IPS-NIHi7 (cell line): ENCODE measurements at regions not wholly inside any gene's neighbourhood (a gene's known extent, or its start where the extent isn't known, plus 50 kb on each side); places are given as distances from the start of the nearest gene placed in this dataset.

Source experiments
- DNase-seq: peaks from one replicate; pipeline ENCODE4 v3.0.0; 2012; ENCODE audit warnings: mixed read lengths; ENCODE audit errors: extremely low spot score

DNA sequence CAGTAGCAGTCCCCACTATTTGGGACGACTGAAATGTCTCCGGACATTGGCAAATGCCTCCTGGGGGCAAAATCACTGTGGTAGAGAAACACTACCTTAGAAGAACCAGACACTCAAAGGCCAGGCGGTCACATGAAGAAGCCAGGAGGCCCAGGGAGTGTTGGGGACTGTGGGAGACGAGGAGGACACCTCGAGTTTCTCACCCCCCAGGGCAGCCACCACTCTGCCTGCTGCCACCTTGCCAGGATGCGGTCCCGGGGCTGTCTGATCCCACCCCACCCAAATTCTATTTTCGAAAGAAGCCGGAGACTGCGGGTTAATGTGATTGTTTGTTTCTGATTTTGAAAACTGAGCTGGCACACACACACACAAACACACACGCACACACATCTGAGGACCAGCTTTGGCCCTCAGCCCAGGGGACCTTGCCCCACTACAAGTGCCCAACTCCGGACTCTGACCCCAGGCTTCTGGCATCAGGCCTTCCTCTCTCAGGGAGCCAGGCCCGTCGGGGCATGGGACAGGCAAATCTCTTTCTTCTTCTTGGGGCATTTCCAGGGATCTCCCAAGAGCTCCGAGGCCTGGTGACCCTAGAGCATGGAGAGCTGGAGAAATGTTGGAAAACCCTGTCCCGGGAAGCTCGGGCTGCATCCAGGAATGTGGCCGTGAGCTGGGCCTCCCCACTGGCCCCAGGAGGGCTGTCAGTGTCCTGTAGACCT is 187.5 kb upstream of the PMEPA1 start:
- DNase-seq, result no peak

DNA sequence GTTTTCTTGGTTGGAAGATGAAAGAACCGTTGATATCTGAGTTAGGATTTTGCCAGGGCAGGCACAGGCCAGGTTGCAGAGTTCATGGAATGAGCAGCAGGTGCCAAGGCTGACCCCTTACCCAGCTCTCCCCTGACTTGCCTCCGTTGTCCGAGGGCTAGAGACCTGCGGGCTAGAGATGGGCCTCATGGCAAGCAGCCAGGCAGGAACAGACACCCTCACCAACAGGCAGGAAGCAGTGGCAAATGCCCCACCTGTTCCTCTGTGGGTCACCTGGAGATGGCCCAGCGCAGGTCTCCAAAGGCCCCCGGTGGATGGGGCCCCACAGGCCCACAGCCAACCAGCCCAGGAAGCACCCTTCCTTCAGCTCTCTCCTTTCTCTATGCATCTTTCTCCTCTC is 186.7 kb upstream of the PMEPA1 start:
- DNase-seq, result no peak

DNA sequence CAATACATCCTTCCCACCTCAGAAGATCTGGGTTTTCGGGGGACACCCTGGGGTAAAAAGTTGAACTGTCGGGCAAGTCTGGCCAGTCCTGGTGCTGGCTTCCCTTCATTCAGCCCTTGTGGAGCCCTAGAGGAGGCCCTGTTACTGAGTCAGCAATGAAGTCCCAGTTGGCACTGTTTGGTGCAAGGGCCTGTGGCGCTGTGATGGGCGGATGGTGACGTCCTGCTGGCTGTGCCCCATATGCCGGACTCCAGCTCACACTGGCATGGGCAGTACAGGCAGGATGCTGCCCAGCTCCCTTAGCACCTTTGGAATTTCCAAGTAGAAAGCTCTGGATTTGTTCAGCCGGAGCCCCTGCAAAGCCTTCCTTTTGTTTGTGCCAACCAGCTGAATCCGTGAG is 186.2 kb upstream of the PMEPA1 start:
- no peak for DNase-seq

DNA sequence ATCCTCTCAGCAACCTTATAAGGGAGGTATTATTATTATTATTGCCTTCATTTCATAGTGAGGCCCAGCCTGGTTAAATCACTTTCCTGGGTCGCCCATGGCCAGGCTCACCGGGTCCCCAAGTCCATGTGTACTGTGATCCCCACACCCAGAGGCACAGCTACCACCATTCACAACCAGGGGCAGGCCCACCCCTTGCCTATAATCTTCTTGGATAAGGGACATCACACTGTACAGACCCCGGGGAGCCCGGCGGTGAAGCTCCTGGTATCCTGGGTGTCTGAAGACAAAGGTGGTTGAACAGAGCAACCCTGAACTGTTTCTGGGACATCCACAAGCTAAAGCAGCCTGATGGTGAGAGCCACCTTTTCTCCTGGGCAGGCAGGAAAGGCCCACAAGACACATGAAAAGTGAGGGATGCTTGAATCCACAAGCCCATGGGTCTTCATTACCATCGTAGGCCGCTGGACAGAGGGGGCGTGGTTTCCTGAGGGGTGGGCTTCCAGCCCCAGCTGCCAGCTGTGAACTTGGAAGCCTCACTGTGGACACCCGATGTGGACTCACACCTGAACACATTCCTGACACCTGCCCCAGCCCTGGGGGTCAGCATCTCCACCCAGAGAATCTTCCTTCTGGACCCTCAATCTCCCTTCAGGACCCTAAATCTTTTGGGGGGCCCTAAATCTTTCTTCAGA is 185.5 kb upstream of the PMEPA1 start:
- DNase-seq, result no peak

DNA sequence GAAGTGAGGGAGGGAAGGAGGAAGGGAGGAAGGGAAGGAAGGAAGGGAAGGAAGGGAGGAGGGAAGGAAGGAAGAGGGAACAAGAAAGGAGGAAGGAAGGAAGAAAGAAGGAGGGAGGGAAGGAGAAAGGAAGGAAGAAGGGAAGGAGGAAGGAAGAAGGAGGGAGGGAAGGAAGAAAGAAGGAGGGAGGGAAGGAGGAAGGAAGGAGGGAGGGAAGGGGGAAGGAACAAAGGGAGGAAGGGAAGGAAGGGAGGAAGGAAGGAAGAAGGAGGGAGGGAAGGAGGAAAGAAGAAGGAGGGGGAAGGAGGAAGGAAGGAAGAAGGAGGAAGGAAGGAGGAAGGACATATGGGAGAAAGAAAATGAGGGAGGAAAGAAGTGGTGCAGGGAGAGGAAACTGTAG is 184.7 kb upstream of the PMEPA1 start:
- no peak for DNase-seq

DNA sequence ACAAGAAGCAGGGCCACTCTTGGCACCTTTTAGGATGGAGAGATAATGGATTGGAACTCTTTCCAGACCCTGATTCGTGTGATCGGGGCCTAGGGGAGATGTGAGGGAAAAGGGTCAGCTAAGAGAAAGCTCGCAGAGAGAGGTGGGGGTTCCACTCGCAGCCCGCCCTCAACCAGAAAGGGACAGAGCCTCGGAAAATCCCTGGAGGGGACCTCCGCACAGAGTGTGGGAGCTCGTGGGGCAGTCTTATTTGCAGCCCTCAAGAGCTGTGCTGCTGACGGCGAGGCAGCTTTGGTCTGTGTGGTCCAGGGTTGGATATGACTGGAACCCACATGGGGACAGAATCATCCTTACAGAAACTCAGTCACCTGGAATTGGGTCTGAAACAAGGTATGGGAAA is 184.3 kb upstream of the PMEPA1 start:
- DNase-seq, result no peak

DNA sequence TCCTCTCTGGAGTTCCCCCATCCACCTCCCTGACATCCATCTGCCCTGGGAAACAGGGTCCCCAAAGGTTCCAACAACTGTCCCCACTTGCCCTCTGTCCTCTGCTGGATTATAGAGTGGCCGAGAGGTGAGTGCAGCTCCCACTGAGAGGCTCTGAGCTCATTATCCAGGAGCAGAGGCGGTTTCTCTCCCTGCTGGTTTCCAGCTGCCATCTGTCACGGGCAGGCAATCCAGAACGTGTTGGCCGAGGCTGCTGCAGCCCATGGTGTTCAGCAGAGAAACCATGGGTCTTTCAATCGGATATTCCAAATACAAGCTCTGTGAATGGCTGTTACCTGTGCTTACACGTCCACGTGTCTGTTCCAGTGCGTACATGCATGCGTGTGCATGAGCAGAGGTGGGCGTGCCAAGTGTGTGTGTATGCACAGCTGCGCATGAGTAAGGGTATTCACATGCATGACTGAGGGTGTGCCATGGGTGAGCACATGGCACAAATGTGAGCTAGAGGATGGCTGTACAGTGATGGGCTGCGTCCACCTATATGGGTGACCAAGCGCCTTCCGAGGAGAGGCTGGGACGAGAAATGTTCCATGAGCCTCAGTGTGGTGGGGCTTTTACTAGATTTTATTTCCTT is 183.7 kb upstream of the PMEPA1 start:
- no peak for DNase-seq

DNA sequence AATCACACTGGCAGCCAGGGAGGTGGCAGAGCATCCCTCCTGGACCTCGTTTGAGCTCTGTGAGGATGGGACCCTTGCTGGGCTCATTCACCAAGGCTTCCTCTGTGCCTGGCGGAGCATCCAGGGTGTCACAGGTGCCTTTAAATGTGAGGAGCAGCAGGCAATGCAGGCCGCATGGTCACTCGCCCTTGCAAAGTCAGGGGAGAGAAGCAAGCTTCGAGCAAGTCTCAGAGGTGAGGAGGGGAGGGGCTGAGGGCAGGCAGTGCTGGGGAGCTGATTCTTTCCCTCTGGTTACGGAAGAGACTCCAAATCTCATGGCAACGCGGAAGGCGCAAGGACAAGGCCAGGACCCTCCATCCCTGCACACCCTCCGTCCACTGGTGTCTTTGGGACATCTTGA is 182.7 kb upstream of the PMEPA1 start:
- no peak for DNase-seq

DNA sequence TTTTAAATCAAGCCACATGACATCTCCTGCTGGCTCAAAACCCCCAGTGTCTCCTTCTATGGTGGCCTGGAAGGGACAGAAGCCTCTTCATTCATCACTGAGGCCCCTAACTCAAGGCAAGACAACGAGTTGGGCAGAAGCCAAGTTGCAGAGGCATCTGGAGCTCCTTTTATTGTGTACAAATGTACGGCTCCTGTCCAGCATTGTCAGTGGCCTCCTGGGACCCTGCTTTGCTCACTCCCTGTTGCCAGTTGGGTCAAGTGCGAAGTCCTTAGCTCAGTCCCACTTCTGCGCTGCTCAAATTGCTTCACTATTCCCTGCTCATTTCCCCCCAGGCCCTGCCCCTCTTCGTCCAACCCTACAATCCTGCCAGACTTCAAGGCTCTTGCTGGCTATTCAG is 181.2 kb upstream of the PMEPA1 start:
- no peak for DNase-seq

DNA sequence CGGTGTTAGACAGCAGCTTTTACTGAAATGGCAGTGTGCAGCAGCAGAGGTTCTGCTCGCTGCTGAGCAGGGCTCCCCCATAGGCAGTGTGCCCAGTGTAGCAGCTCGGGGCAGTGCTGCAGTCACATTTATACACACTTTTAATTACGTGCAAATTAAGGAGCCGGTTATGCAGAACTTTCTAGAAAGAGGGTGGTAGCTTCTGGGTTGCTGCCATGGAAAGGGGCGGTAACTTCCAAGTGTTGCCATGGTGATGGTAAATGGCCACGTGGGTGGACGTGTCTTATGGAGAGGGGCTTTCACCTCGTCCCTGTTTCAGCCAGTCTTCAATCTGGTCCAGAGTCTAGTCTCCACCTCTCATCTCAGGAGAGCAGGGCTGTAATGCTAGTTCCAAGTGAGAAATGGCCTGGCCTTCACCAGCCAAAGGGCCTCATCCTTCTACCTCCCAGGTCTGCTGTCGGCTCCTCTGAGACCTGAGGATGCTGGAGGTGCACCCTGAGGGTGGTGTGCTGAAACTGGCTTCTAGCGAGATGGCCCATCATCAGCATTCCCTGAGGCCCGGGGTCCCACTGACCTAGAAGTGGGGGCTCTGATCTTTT is 180.5 kb upstream of the PMEPA1 start:
- DNase-seq, result no peak

DNA sequence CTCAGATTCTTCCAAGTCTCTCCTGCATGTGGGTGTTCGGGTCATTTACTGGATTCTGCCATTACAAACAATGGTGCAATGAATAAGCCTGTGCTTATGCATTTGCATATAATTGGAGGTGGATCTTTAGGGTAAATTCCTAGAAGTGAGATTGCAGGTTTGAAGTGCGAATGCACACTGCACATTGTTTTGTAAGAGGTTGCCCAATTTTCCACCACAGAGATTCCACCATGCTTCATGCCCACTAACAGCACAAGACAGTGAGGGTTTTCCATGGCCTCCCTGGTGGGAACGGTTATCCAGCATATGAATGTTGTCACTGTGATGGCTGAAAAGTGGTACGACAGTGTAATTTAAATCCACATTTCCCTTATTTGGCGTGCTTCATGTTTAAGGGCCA is 178.8 kb upstream of the PMEPA1 start:
- no peak for DNase-seq

DNA sequence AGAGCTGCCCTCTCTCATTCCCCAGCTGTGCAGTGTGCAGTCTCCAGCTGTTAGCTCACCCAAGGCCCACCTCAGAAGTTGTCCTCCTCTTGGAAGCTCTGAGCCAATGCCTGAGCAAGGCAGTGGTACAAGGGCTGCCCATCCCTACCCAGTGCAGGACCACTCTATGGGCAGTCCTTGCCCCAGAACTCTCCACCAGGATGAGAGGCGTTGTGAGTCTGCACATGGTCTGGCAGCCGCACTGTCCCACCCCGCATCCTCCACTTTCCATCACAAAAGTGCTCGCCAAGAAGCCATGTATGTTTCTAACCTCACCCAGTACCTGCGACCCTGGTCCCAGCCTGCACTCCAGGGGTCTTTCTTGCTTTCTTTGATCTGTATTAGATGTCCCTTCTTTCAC is 175.1 kb upstream of the PMEPA1 start:
- DNase-seq, result no peak

DNA sequence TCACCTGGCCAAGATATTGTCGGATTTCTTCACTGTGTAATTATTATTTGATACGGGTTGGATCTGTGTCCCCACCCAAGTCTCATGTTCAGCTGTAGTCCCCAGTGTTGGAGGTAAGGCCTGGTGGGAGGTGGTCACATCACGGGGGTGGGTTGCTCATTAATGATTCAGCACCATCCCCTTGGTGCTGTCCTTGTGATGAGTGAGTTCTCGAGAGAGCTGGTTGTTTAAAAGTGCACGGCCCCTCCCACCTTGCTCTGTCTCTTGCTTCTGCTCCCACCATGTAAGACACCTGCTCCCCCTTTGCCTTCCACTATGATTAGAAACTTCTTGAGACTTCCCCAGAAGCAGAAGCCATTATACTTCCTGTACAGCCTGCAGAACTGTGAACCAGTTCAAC is 173.9 kb upstream of the PMEPA1 start:
- no peak for DNase-seq

DNA sequence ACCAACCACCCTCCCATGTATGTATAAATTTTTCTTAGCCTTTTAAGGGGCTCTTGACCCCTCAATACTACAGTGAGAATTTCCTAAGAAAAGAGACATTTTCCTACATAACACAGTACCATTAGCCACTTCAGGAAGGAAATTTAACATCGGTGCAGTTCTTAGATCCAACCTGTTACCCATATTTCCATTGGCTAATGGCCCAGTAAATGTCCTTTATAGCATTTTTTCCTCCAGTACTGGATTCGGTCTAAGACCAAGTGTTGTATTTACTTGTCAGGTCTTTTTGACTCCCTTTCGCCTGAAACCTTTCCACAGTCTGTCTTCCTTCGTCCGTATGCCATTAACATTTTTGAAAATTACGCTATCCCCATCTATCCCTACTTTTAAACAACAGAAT is 173.4 kb upstream of the PMEPA1 start:
- no peak for DNase-seq

DNA sequence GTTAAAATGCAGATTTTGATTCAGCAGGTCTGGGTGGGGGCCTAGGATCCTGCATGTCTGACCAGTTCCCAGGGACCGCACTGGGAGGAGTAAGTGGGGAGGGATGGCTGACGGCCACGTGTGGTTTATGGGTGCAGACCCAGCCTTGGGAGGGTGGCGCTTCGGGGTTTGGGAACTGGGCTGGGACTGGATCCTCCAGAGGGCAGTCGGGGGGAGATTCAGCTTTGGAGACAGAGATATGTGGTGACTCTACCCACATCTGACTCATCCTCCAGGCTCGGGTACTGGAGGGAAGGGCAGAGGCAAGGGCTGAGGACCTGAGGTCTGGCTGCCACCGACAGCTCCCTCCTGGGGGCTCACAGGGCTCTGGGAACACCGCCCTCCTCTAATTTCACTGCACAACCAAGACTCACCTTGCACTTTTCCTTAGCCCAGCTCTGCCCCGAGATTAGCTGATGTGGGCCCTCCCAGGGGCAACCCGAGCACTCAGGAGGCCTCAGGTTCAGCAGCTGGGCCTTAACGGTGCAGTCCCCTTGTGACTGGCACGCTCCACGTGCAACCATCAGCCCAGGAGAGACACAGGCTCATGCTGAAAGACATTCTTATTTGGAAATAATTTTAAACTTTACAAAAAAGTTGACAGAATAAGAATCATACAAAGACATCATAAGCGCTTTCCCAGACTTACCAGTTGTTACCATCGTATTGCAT is 172.8 kb upstream of the PMEPA1 start:
- DNase-seq, result peak; percentile 37

DNA sequence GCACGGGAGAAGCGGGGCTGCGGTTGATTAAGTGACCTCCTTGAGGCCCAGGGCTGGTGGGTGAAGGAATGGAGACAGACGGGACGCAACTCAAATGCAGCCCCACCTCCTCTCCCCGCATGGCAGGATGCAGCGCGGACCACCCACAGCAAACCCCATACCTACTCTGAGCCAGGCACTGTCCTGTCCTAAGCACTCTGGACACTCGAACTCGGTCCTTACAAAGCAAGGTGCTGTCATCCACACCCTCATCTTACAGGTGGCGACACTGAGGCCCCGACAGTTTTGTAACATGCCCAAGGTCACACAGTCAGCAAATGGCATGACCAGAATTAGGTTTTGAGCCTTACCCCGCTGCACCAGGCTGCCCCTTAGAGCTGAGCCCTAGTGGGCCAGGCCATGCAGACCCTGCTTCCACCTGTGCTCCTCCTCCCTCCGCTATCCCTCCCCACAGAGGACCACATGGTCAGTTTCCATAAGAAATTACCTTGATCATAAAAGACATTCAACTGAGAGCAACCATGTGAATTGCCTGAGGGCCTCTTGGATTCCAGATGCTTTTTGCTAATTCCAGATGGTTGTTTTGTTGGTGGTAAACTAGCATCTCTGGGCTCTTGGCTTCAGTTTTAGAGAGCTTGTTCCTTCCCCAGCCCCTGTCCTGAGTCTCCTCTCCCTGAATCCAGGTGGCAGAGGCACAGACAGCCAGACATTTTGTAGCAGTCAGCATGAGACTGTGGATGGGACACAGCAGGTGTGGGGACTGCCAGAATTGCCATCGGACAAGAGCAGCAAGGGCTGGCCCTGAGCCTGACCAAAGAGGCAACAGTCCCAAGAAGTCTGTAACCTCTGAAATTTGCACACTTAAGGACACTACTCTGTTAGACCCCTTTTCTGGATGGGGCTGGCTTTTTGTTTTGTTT is 171.9 kb upstream of the PMEPA1 start:
- DNase-seq, result no peak

DNA sequence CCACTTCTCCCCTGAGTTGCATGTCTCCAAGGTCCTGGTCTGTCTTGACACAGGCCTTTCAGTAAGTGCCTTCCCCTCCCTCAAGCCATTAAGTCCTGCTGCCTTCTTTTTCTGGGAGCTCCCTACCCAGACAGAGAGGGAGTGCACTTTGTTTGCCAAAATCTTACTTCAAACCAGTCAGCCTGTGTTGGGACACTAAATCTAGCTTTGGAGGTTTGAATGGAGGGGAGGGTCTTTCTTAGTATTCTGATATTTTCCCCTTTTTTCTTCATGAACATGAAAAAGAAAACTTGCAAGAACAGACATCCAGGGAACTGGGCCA is 170.7 kb upstream of the PMEPA1 start:
- no peak for DNase-seq

DNA sequence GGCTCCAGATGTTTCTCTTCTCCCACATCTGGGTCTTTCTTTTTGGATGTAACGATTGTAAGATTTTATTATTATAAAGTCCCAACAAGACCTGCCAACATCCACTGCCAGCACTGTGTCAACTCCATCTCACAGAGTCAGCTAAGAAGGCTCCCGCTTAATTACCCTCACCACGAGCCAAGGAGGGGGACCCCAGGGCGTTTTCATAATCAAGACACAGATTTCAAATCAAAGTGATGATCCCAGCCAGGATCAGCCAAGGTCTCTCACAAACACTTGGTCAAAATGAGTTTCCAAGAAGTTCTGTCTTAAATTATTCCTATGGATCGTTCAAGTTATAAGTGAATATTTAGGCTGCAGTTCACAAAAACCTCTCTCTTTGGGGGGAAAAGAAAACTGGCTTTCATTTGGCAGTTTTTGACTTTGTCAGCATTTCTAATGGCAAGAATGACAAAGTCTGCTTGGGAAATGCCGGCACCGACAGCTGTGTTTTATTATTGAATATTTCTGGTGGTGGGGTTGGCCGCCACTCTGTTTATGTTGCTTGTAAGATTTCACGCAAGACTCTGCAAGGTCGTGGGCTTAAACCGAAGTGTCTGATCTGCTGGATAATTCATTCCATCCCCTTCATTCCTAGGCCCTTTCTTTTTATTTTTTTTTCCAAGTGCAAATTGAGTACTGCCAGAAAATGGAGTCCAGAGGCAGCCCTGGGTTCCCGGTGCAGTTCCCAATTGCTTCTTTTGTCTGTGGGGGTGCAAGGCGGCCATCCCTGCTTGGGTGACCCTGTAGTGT is 170.2 kb upstream of the PMEPA1 start:
- no peak for DNase-seq

DNA sequence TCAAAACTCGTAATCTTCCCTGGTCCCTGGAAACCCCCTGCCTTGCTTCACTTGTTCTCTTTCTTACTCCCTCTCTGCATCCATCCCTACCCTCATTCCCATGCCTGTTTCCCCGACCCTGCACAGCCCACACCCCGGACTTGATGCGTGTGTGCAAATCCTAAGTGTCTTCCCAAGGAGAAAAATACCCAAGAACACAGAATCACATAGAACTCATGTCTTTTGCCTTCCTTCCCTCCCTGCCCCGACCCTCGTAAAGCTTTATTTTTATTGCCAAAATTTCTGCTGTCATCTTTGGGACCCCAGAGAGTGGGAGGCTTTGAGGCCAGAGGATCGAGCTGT is 169.6 kb upstream of the PMEPA1 start:
- DNase-seq, result no peak

DNA sequence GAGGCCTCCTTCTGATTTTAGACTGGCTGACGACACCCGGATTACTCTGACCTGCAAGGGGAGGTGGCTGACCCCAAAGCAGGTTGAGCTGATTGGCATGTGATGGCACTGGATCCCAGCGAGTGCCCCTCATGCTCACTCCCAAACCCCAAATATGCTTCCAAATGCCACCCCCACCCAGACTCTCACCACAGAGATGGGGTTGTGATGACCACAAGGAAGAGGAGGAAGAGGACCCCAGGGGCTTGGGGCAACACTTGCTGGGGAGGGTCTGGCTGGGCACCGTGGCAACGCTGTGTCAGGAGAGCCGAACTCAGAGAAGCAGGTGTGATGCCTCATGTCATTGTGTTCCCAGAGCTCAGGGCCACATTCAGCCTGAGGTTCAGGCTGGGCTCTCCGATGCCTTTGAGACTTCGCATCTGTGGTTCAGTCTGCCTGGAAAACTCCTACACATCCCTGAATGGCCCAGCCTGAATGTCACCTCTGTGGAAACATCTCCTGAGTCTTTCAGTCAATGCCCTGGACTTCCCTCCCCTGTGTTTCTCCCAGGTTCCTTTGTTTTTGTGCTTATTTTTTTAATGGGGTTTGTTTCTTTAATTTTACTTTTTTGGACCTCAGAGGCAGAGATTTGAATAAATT is 169.1 kb upstream of the PMEPA1 start:
- no peak for DNase-seq
